ENCODE measurements at regions not wholly inside any gene's neighbourhood (a gene's known extent, or its start where the extent isn't known, plus 50 kb on each side); places are given as distances from the start of the nearest gene placed in this dataset.
"Not testable (repeated sequence)": the region's sequence is repeated elsewhere in the genome, so short reads cannot be mapped to it uniquely, and the experiment has no call there.

- DNase-seq (ENCODE audit: low read depth in 1 of 2, low spot score in 1 of 2), result no peak
Measured at GRCh38 chr4:38413524-38414341, 250.3 kb upstream of the KLF3 start.

DNA sequence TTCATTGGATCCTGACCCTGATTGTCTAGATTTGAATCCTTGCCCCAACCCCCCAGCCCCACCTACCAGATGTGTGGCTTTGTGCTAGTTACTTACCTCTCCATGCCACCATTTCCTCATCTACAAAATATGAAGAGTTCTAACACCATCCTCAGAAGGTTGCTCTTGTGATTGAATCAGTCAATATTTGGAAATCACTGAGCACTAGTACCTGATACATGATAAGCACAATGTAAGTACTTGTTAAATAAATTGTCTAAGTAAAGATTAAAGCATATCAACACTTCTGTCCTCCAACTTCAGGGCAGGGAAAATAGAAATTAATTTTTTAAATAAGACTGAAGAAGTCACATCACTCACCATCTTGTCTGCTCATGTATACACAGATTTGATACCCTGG lies 249.6 kb upstream of the KLF3 start:
- no peak for DNase-seq (ENCODE audit: low read depth in 1 of 2, low spot score in 1 of 2)

DNA sequence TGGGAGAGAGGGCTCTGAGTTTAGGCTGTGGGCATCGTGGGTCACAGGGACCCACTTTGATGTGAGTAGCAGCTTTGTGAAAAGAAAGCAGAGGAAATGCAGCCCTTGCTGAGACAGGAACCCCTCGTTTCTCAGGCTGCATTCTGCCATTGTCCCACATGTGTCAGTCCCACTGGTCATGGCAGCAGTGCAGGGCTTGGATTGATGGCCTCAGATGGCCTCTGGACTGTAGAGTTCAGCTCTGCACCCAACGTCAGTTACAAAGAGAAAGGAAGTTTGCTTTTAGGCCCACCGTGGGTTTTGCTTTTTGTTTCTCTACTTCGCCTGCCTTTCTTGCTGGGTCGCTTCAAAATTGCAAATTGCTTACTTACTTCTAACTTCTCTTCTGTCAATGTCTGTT lies 248.3 kb upstream of the KLF3 start:
- no peak for DNase-seq (ENCODE audit: low read depth in 1 of 2, low spot score in 1 of 2)

GRCh38 chr4:38416450-38417014 lies 247.5 kb upstream of the KLF3 start:
- DNase-seq (ENCODE audit: low read depth in 1 of 2, low spot score in 1 of 2), result no peak

DNA sequence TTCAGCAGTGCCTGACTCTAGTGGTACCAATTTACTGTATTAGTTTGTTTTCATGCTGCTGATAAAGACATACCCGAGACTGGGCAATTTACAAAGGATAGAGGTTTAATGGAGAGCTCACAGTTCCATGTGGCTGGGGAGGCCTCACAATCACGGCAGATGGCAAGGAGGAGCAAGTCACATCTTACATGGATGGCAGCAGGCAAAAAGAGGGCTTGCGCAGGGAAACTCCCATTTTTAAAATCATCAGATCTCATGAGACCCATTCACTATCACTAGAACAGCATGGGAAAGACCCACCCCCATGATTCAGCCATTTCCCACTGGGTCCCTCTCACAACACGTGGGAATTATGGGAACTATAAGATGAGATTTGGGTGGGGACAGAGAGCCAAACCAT lies 243.7 kb upstream of the KLF3 start:
- not testable (repeated sequence) for DNase-seq (ENCODE audit: low read depth in 1 of 2, low spot score in 1 of 2)

DNA sequence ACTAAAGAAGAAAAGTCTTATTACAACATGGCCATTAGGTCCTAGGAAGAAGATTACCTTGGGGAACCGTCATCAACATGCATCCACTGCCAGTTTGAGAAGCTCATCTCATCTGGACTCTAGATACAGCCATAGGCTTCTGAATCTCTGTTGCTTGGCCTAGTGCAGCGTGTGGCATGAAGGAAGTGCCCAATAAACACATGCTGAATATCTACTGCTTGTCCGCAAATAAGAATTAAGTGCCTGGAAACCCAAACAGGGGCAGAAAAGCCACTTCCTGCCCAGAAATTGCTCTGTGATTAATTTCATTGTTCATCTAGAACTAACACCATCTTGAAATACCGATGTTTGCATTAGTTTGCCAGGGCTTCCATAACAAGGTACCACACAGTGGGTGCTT lies 241.1 kb upstream of the KLF3 start:
- DNase-seq (ENCODE audit: low read depth in 1 of 2, low spot score in 1 of 2), result no peak

DNA sequence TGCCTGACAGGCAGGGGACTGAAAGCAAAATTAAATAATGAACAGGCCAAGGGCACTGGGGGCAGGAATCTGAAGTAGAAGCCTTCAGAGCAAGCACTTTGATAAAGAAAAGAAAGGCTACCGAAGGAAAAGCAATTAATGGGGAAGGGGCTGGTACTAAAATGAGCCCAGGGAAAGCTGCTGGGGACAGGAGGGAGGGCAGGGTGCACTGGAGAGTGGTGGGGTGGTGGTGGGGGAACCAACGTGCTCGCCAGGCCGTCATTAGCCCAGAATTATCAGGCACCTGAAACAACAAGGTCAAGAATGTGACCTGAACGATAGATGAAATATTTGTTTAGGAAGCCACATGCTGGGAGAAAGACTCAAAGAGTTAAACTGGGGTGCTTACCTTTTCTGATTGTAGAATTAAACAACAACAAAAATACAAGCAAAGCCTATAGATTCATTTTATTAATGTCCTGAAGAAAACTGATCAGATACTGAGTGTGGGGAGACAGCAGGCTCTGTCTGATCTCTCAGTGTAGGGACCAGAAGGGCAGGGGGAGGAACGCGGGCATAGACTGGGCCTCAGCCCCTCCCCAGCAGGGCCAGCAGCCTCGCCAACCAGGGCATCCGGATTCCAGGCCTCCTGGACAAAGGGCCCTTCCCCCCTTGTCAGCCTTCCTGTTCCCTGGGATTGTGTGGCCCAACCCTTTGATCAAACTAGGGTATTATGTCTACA lies 239.7 kb upstream of the KLF3 start:
- no peak for DNase-seq (ENCODE audit: low read depth in 1 of 2, low spot score in 1 of 2)

GRCh38 chr4:38426532-38426931 lies 237.5 kb upstream of the KLF3 start:
- no peak for DNase-seq (ENCODE audit: low read depth in 1 of 2, low spot score in 1 of 2)

- DNase-seq (ENCODE audit: low read depth in 1 of 2, low spot score in 1 of 2), result no peak
Measured at GRCh38 chr4:38430841-38431240, 233.2 kb upstream of the KLF3 start.

DNA sequence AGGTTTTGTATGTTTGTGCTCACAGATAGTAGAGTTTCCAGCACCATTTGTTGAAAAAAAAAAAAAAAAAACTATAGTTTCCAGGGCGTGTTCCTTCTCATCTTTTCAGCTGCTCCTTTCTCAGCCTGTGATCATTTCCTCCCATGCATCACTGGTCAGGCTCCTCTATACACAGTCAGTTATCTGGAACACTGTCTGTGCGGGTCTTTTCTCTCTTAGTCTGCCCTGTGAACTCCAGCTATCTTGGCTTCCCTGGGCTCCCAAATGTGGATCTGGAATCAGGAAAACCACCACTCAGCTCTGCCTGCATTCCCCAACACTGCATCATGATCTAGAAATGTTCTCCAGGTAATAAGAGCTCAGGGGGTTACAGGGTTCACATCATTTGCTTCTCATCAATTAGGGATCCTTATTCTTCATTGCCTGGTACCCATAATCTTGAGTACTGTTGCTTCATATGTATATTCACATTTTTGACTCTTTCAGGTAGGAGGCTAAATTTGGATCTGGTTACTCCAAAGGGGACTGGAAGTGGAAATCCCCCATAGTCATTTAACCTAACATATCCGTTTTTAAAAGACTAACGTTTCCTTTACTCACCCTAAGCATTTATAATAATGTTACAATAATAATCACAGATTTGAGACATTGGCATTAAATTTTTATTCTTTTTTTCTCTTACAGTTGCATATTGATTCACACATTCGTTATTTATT lies 221.8 kb upstream of the KLF3 start:
- DNase-seq (ENCODE audit: low read depth in 1 of 2, low spot score in 1 of 2), result no peak

- DNase-seq (ENCODE audit: low read depth in 1 of 2, low spot score in 1 of 2), result no peak
Measured at GRCh38 chr4:38449506-38450174, 214.4 kb upstream of the KLF3 start.

GRCh38 chr4:38452009-38452408 lies 212.0 kb upstream of the KLF3 start:
- DNase-seq (ENCODE audit: low read depth in 1 of 2, low spot score in 1 of 2), result no peak

DNA sequence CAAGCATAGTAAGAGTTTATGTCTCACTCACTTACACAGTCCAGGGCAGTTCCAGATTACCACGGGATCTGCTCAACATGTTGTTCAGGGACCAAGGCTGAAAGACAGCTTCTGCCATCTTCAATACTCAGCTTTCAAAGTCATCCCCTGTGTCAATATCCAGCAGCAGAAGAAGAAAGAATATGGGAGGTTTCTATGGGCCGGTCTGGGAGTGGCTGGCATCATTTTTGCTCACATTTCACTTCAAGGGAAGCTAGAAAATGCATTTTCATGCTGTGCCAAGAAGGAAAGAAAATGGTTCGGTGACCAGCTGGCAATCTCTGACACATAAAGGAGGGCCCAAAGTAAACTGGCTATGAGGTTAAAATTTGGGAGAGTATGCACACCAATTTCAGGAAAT lies 211.5 kb upstream of the KLF3 start:
- DNase-seq (ENCODE audit: low read depth in 1 of 2, low spot score in 1 of 2), result no peak

DNA sequence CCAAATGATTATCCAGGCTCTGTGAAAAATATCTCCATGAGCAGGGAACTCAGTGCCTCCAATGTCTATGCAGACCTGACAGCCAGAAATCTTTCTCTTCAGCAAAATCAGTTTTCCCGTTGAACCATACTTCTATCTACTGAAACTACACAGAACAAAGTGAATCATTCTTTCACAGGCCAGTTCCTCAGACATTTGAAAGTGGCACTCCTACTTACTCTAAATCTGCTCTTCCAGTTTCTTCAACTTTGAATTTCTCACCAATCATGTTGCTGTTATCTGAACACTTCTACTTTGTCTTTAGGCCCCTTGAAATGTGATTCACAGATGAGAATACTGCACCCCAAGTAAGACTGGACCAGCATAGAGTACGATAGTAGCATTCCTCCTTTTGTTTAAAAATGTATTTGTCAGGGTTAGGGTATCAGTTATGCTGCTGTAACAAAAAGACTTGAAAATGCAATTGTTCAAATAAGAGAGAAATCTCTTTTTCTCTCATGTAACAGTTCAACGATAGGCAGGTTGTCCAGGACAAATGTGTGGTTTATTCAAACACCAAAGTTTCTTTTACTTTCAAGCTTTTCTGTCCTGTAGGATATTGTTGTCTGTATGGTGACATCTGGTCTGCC lies 210.6 kb upstream of the KLF3 start:
- no peak for DNase-seq (ENCODE audit: low read depth in 1 of 2, low spot score in 1 of 2)

DNA sequence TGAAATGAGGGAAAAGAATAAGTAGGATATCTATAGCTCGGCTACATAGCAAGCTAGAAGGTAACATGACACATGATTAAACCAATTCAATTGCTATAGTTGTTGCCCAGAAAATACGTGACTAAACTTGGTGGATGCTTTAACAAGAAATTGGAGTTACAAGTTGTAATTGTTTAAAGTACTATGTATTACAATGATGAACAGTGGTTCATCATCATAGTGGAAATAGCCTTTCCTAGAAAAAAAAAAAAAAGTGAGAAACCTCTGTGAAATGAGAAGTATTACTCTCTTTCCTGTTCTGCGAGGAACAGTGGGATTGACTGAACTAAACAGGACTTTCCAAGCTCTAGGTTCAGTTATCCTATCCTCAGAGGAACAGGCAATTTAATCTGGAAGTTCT lies 209.7 kb upstream of the KLF3 start:
- DNase-seq (ENCODE audit: low read depth in 1 of 2, low spot score in 1 of 2), result no peak

DNA sequence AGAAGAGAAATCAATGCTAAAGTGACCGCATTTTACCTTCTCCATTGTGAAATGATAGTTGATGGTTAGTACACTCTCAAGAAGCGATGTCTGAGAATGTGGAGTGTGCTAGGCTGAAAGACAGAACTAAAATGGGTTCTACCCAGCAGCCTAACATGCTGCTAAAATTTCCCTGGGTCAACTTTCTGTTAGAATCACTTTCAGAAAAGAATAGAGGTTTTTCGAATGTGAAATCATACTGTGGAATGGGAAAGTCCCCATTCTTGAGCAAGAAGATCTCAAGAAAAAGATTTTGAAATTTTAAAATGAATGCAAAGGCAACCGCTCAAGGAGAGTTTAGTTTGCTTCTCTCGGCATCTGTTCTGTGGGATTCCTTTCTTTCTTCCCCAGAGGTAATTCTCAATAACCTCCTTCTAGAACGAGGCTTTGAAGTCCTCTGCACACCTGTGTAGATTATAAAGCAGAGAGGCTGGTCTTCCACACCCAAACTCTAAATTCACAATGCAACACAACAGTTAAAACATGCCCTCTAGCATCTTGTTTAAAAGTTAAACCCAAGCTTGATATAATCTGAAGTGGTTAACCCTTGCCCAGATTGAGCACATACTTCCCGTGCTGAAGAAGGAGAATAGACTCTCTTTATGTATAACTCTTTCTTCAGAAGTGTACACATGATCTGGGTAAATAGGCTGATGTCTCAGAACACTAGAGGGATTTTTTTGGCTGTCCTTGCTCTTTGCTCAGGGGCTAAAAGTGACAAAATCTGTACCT lies 208.7 kb upstream of the KLF3 start:
- no peak for DNase-seq (ENCODE audit: low read depth in 1 of 2, low spot score in 1 of 2)

DNA sequence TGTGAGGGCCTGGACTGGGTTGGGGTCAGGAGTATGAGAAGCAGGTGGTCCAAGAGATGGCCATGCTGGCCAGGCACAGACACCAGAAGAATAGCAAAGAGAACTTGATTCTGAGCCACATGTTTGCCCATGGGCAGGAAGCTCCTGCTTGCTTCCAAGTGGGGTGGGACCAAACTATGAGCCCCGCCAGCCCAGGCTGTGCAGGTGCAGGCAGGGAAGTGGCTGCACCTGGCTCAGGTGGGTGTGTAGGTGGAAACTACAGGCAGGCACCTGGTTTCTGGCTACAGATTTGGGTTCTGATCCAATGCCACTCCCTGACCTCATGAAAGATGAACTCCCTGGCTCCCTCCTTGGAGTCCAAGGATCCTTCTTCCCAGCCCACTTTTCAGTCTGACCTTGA lies 207.9 kb upstream of the KLF3 start:
- no peak for DNase-seq (ENCODE audit: low read depth in 1 of 2, low spot score in 1 of 2)

DNA sequence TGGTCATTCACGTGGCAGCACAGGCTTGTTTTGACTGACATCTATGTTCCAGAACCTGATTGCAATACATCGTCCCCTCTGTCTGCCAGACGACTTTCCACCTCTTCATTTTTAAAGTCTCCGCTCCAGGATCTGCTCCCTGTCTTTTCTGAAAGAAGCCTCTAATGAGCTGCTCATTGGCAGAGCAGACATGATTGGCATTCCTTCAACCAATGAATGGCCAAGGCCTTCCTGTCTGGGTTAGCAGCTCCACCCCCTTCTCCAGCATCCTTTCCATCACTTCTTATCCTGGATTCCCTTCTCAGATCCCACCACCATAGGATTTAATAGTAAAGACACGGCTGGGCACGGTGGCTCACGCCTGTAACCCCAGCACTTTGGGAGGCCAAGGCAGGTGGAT lies 202.7 kb upstream of the KLF3 start:
- no peak for DNase-seq (ENCODE audit: low read depth in 1 of 2, low spot score in 1 of 2)

- no peak for DNase-seq (ENCODE audit: low read depth in 1 of 2, low spot score in 1 of 2)
Measured at GRCh38 chr4:38462367-38463055, 201.5 kb upstream of the KLF3 start.
